GM13976 (cell line): ENCODE measurements at regions not wholly inside any gene's neighbourhood (a gene's known extent, or its start where the extent isn't known, plus 50 kb on each side); places are given as distances from the start of the nearest gene placed in this dataset.
"Not testable (repeated sequence)": the region's sequence is repeated elsewhere in the genome, so short reads cannot be mapped to it uniquely, and the experiment has no call there.

ENCODE experiments used
- DNase-seq: peaks from one replicate; pipeline ENCODE4 v3.0.0; 2012; ENCODE audit warnings: low spot score
- in situ Hi-C: fragments of 300-500 bp; cut with MboI; formaldehyde crosslinking; loops from one replicate; pipeline ENCODE4 v1.12.0; 2022; ENCODE audit warnings: low sequenced_read_pairs, mixed read lengths, inconsistent platforms; ENCODE audit not compliant: unreplicated experiment
- TF ChIP-seq, protein P1 (sequence below): IDR thresholded peaks from 2 replicates; pipeline ENCODE4 v1.5.1; 2012; ENCODE audit warnings: borderline replicate concordance, mild to moderate bottlenecking; ENCODE audit not compliant: insufficient read depth; ENCODE audit errors: extremely low read depth, missing control alignments, control extremely low read depth

DNA sequence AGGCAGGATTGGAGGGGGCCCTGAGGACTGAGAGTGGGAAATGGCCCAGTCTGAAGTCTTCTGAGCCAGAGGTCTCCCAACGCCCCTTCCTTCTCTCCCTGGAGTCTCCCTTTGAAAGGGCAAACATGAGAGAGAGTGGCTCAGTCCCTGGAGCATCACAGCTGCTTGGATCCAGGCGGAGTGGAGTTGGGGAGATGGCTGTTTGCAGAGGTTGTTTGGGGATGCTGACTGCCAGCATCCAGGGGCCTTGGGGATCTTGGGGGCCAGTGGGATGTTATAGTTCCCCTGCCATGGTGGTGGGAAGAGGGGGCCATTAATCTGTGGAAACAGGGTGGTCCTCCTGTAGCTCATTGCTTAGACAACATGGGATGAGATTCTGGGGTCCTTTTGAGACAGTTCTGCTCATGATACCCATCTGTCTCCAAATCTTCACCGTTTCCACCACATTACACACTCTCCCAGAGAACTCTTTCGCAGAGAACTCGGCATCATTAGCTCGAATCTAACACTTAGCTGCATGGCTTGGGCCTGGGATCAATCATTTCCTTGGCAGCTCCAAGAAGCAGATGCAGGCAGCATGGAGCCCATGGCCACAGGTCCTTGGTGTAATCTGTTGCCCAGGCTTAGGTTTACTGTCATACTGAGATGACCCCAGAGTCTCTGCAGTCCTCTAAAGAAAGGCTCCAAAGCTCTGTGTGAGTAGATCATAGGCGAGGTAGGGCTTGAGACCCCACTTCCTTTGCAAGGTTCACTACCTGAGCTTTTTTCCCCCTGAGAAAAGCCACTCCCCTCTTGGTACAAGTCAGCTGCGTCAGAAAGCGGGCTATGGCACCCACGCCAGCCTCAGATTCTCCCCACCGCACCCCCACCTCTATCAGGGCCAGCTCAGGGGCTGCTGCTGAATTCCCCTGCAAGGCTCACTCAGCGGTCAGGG, 54.4 kb upstream of the SH3PXD2B start:
- DNase-seq, result peak; percentile 5
- TF ChIP-seq, protein P1, sequence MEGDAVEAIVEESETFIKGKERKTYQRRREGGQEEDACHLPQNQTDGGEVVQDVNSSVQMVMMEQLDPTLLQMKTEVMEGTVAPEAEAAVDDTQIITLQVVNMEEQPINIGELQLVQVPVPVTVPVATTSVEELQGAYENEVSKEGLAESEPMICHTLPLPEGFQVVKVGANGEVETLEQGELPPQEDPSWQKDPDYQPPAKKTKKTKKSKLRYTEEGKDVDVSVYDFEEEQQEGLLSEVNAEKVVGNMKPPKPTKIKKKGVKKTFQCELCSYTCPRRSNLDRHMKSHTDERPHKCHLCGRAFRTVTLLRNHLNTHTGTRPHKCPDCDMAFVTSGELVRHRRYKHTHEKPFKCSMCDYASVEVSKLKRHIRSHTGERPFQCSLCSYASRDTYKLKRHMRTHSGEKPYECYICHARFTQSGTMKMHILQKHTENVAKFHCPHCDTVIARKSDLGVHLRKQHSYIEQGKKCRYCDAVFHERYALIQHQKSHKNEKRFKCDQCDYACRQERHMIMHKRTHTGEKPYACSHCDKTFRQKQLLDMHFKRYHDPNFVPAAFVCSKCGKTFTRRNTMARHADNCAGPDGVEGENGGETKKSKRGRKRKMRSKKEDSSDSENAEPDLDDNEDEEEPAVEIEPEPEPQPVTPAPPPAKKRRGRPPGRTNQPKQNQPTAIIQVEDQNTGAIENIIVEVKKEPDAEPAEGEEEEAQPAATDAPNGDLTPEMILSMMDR, result no peak
- in situ Hi-C loops, result no loop called here

DNA sequence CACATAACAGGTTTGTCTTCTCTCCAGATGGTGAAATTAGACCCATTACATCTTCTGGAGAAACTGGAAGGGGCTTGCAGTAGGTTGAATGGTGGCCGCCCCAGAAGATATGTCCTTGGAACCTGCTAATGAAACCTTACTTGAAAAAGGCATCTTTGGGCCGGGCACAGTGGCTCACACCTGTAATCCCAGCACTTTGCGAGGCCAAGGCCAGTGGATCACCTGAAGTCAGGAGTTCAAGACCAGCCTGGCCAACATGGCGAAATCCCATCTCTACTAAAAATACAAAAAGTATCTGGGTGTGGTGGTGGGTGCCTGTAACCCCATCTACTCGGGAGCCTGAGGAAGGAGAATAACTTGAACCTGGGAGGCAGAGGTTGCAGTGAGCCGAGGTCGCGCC, 53.2 kb upstream of the SH3PXD2B start:
- in situ Hi-C loops, result not testable (repeated sequence)

DNA sequence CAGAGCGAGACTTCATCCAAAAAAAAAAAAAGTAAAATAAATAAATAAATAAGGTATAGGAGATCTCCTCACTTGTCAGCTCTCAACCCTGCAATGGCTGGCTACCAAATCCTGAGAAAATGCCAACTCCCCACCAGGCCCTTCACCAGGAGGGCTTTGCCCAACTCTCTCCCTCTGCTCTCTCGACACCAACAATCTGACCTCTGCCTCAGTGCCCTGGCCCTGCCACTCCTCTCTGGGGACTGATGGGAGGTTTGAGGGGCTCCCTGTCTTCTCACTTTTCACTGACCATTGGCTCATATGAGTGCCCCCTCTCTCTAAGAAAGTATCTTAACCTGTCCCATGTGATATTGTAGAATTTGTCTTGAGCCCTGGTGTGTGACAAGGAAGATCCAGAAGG, 52.6 kb upstream of the SH3PXD2B start:
- TF ChIP-seq, protein P1, result no peak
- in situ Hi-C loops, result no loop called here
- DNase-seq, result peak; percentile 2

More for the DNA sequence above, 53.2 kb upstream of the SH3PXD2B start:
- not testable (repeated sequence) for DNase-seq

DNA sequence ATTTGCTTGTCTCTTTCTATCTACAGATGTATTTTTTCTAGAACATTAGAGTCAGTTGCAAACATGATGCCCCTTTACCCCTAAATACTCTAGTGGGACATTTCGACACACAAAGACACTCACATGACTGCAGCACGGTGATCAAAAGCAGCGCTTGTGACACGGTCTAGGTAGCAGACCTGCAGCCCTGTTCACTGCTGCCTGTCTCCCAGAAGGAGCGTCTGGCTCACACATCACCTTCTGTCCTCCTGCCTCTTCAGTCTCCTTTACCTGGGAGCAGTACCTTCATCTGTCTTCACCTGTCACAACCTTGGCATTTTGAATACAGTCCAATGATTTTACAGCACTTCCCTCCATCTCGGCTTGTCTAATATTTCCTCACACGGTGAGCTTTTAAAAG, 51.9 kb upstream of the SH3PXD2B start:
- TF ChIP-seq, protein P1, result no peak
- peak; percentile 7 for DNase-seq
- in situ Hi-C loops, result no loop called here

DNA sequence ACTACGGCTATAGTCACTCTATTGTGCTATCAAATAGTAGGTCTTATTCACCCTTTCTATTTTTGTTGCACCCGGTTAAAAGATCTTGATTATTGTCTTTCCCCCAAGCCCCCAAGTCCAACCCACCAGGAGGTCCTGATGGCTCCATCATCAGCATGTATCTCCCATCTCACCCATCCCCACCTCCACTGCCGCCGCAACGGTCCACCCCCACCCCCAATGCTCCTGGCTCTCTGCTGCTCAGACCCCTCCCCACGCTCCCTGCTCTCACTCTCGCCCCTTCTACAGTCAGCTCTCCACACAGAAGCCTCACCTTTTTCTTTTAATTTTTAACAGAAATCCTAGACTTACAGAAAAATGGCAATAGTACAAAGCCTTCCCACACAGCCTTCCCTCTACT, 51.5 kb upstream of the SH3PXD2B start:
- TF ChIP-seq, protein P1, result no peak
- in situ Hi-C loops, result no loop called here
- no peak for DNase-seq

DNA sequence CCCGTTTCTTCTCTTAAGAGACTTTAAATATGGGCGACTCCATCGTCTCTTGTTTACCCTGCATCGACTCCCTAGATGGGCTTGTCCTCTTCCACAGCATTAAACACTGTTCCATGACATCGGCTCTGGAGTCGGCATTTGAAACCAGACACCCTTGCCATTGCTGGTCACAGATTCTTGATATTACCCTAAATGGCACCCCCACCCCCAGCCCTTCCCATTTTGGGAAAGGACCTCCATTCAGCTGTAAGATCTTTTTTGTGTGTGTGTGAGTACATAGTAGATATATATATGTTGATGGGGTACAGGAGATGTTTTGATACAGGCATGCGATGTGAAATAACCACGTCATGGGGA, 51.1 kb upstream of the SH3PXD2B start:
- in situ Hi-C loops, result no loop called here
- TF ChIP-seq, protein P1, result no peak
- DNase-seq, result no peak

DNA sequence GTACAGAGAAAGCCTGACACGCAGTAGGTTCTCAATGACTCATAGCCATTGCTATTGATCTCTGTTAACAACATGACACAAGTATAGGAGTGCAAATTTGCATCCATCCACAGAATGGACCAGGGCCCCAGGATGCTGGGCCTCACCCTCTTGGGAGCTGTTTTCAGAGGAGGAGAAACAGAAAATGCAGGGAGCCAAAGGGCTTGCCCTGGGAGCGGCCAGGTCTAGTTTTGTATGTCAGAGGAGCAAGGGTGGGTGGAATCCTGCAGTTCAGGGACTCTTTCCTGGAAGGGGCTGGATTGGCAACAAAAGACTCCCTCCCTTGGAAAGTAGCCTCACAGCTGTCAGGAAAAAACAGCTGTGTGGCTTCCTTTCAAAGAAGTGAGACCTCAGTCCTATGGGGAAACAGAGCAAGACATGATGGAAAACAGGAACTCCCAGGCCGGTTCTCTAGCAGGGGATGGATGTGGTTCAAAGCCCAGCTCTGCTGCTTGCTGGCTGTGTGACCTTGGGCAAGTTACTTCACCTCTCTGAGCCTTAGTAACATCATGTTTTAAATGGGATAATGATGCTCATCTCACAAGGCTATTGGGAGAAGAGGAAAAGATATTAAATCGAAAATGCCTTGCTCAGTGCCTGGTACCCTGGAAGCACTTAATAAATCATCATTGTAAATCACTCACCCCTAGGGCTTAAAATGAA, 50.5 kb upstream of the SH3PXD2B start:
- in situ Hi-C loops, result no loop called here
- DNase-seq, result no peak
- TF ChIP-seq, protein P1, result no peak
